Lower lobe of right lung (tissue), 2 donors: ENCODE measurements at regions not wholly inside any gene's neighbourhood (a gene's known extent, or its start where the extent isn't known, plus 50 kb on each side); places are given as distances from the start of the nearest gene placed in this dataset.

ENCODE experiments used
- ATAC-seq, 2 donors: fragments of 200-7000 bp; cut with Tn5 transposase; one replicate each; pipeline ENCODE4 v1.9.1; 2020 to 2022; ENCODE audit warnings: mild to moderate bottlenecking in 2 of 2, moderate library complexity in 2 of 2
- DNase-seq: peaks from one replicate; pipeline ENCODE4 v3.0.0-alpha.2; 2020
- H3K27ac ChIP-seq: fragments of 200-600 bp; one replicate; pipeline ENCODE4 v1.8.0; 2022
- H3K27me3 ChIP-seq: fragments of 200-600 bp; one replicate; pipeline ENCODE4 v1.8.0; 2022; ENCODE audit warnings: low read depth
- H3K36me3 ChIP-seq: fragments of 200-600 bp; one replicate; pipeline ENCODE4 v1.8.0; 2022; ENCODE audit warnings: mild to moderate bottlenecking
- H3K4me1 ChIP-seq: fragments of 200-600 bp; one replicate; pipeline ENCODE4 v1.8.0; 2022
- H3K4me3 ChIP-seq: fragments of 200-600 bp; one replicate; pipeline ENCODE4 v1.8.0; 2022; ENCODE audit warnings: mild to moderate bottlenecking
- H3K9me3 ChIP-seq: fragments of 200-600 bp; one replicate; pipeline ENCODE4 v1.8.0; 2022
- CTCF ChIP-seq: fragments of 200-600 bp; IDR thresholded peaks from one replicate; pipeline ENCODE4 v1.8.0; 2022; ENCODE audit warnings: antibody characterized with exemption, mild to moderate bottlenecking
- intact Hi-C: fragments of 100-400 bp; cut with DNase I; formaldehyde crosslinking; loops from one replicate; pipeline ENCODE4 v1.11.0; 2022
- donor health status: DM: no; HTN: yes; CAD: no; lungs with severe emphysema.

- H3K36me3 ChIP-seq, result no peaks in the 10 kb centered on the region
- H3K27ac ChIP-seq, result no peak overlapping the region
- no peaks in the 10 kb centered on the region for H3K27me3 ChIP-seq
- no peaks in the 10 kb centered on the region for H3K9me3 ChIP-seq
- ATAC-seq, result no peak
- DNase-seq, result no peak
- no peak for TF ChIP-seq CTCF
- intact Hi-C loops, result no loop called here
- no peak overlapping the region for H3K4me3 ChIP-seq
- no peaks in the 10 kb centered on the region for H3K4me1 ChIP-seq
Observed at GRCh38 chr5:120923026-120923425, 458.9 kb downstream of the PRR16 start.

- intact Hi-C loops, result no loop called here
- Histone ChIP-seq H3K9me3 (no peaks in the 10 kb centered on the region), H3K36me3 (no peaks in the 10 kb centered on the region), H3K4me3 (no peak overlapping the region), H3K27me3 (no peaks in the 10 kb centered on the region), H3K4me1 (no peaks in the 10 kb centered on the region), H3K27ac (no peak overlapping the region)
- DNase-seq, result no peak
- no peak for TF ChIP-seq CTCF
- no peak for ATAC-seq
Observed at GRCh38 chr5:120926471-120926870, 462.4 kb downstream of the PRR16 start.

GRCh38 chr5:120927950-120928530, 463.9 kb downstream of the PRR16 start:
- Histone ChIP-seq H3K27ac (no peak overlapping the region), H3K27me3 (no peaks in the 10 kb centered on the region), H3K4me1 (no peaks in the 10 kb centered on the region), H3K4me3 (no peak overlapping the region), H3K9me3 (no peaks in the 10 kb centered on the region), H3K36me3 (no peaks in the 10 kb centered on the region)
- no peak for TF ChIP-seq CTCF
- ATAC-seq, result no peak
- intact Hi-C loops, result no loop called here
- DNase-seq, result no peak

- Histone ChIP-seq H3K4me3 (no peak overlapping the region), H3K27me3 (no peaks in the 10 kb centered on the region), H3K4me1 (no peaks in the 10 kb centered on the region), H3K9me3 (no peaks in the 10 kb centered on the region), H3K36me3 (no peaks in the 10 kb centered on the region), H3K27ac (no peak overlapping the region)
- no peak for TF ChIP-seq CTCF
- DNase-seq (no peak), ATAC-seq (no peak)
- intact Hi-C loops, result no loop called here
Observed at GRCh38 chr5:120932480-120932879, 468.4 kb downstream of the PRR16 start.

GRCh38 chr5:120934031-120934430, 469.9 kb downstream of the PRR16 start:
- Histone ChIP-seq H3K4me1 (no peaks in the 10 kb centered on the region), H3K4me3 (no peak overlapping the region), H3K27ac (no peak overlapping the region), H3K9me3 (no peaks in the 10 kb centered on the region), H3K36me3 (no peaks in the 10 kb centered on the region), H3K27me3 (no peaks in the 10 kb centered on the region)
- no peak for TF ChIP-seq CTCF
- intact Hi-C loops, result no loop called here
- ATAC-seq (no peak), DNase-seq (no peak)

GRCh38 chr5:120936652-120937051, 472.6 kb downstream of the PRR16 start:
- DNase-seq (peak; percentile 36), ATAC-seq (peak in 1 of 2 donors; percentile 15)
- Histone ChIP-seq H3K27me3 (no peaks in the 10 kb centered on the region), H3K4me3 (no peak overlapping the region), H3K36me3 (no peaks in the 10 kb centered on the region), H3K4me1 (no peaks in the 10 kb centered on the region), H3K27ac (no peak overlapping the region), H3K9me3 (no peaks in the 10 kb centered on the region)
- TF ChIP-seq CTCF, result no peak
- intact Hi-C loops, result no loop called here
